SU-DHL-6 (cell line): ENCODE measurements at regions not wholly inside any gene's neighbourhood (a gene's known extent, or its start where the extent isn't known, plus 50 kb on each side); places are given as distances from the start of the nearest gene placed in this dataset.
"Not testable (repeated sequence)": the region's sequence is repeated elsewhere in the genome, so short reads cannot be mapped to it uniquely, and the experiment has no call there.

Source experiments
- H2AFZ ChIP-seq: fragments of 200-600 bp; sonication (generic); 2 replicates; pipeline ENCODE4 v1.6.1; 2014; ENCODE audit warnings: low read depth, mild to moderate bottlenecking, moderate library complexity, mixed read lengths, antibody characterized with exemption, low read length; ENCODE audit not compliant: severe bottlenecking
- H3F3A ChIP-seq: fragments of 200-600 bp; shearing (Covaris generic); 2 replicates; pipeline ENCODE4 v1.6.0; 2016; ENCODE audit warnings: antibody characterized with exemption, mild to moderate bottlenecking; ENCODE audit not compliant: insufficient read depth
- H3K27ac ChIP-seq: fragments of 200-600 bp; sonication (generic); 2 replicates; pipeline ENCODE4 v1.5.1; 2016; ENCODE audit warnings: low read depth, mild to moderate bottlenecking, low read length, moderate library complexity, mixed read lengths
- H3K27me3 ChIP-seq: fragments of 200-600 bp; sonication (generic), shearing (Covaris generic); 2 replicates; pipeline ENCODE4 v1.6.0; 2014; ENCODE audit warnings: mild to moderate bottlenecking, low read length
- H3K36me3 ChIP-seq: fragments of 200-600 bp; sonication (generic); 2 replicates; pipeline ENCODE4 v1.6.1; 2014; ENCODE audit warnings: mild to moderate bottlenecking, low read length, mixed read lengths
- H3K4me2 ChIP-seq: fragments of 300-600, 200-600 bp; shearing (Covaris generic), sonication (generic); 2 replicates; pipeline ENCODE4 v1.6.0; 2014; ENCODE audit warnings: low read length, low read depth, mild to moderate bottlenecking; ENCODE audit not compliant: poor library complexity, severe bottlenecking
- H3K4me3 ChIP-seq: fragments of 200-600 bp; sonication (generic); 2 replicates; pipeline ENCODE4 v1.5.1; 2014; ENCODE audit warnings: antibody characterized with exemption, low read length, mild to moderate bottlenecking, mixed read lengths; ENCODE audit not compliant: insufficient read depth, poor library complexity, severe bottlenecking
- H3K79me2 ChIP-seq: fragments of 200-600 bp; sonication (generic); 2 replicates; pipeline ENCODE4 v1.6.1; 2014; ENCODE audit warnings: mild to moderate bottlenecking, low read length, moderate library complexity; ENCODE audit not compliant: insufficient read depth
- H3K9ac ChIP-seq: fragments of 200-600 bp; sonication (generic); 2 replicates; pipeline ENCODE4 v1.7.0; 2014; ENCODE audit warnings: mild to moderate bottlenecking, low read length
- H3K9me2 ChIP-seq: fragments of 200-600 bp; sonication (generic); replicated peaks from 2 replicates; pipeline ENCODE4 v1.6.1; 2014; ENCODE audit warnings: low read length; ENCODE audit not compliant: insufficient read depth
- H3K9me3 ChIP-seq: fragments of 200-600 bp; sonication (generic); 2 replicates; pipeline ENCODE4 v1.6.1; 2014; ENCODE audit warnings: low read length, mixed read lengths; ENCODE audit not compliant: insufficient read depth
- H4K20me1 ChIP-seq: fragments of 200-600 bp; sonication (generic); 2 replicates; pipeline ENCODE4 v1.6.1; 2014; ENCODE audit warnings: low read depth, mild to moderate bottlenecking, antibody characterized with exemption, low read length, moderate library complexity, mixed read lengths
- EZH2phosphoT487 ChIP-seq: fragments of 200-600 bp; sonication (generic), shearing (Covaris generic); conservative IDR thresholded peaks from 2 replicates; pipeline ENCODE4 v1.6.1; 2018; ENCODE audit warnings: mild to moderate bottlenecking, antibody characterized with exemption, low read length, moderate library complexity, mixed read lengths
- TF ChIP-seq, protein P1 (sequence below): fragments of 200-600 bp; sonication (generic); IDR thresholded peaks from one replicate; pipeline ENCODE4 v1.5.1; 2017; ENCODE audit warnings: antibody characterized with exemption, mild to moderate bottlenecking, low read length, moderate library complexity; ENCODE audit not compliant: insufficient read depth, poor library complexity, severe bottlenecking

- H3K27me3 ChIP-seq: no peaks in the 10 kb centered on the region
- no peak overlapping the region for H3K9ac ChIP-seq
- no peaks in the 10 kb centered on the region for H4K20me1 ChIP-seq
- no peaks in the 10 kb centered on the region for H3K36me3 ChIP-seq
- H3K4me3 ChIP-seq: no peak overlapping the region
- no peak overlapping the region for H3K4me2 ChIP-seq
- H2AFZ ChIP-seq: no peak overlapping the region
- TF ChIP-seq, protein P1, sequence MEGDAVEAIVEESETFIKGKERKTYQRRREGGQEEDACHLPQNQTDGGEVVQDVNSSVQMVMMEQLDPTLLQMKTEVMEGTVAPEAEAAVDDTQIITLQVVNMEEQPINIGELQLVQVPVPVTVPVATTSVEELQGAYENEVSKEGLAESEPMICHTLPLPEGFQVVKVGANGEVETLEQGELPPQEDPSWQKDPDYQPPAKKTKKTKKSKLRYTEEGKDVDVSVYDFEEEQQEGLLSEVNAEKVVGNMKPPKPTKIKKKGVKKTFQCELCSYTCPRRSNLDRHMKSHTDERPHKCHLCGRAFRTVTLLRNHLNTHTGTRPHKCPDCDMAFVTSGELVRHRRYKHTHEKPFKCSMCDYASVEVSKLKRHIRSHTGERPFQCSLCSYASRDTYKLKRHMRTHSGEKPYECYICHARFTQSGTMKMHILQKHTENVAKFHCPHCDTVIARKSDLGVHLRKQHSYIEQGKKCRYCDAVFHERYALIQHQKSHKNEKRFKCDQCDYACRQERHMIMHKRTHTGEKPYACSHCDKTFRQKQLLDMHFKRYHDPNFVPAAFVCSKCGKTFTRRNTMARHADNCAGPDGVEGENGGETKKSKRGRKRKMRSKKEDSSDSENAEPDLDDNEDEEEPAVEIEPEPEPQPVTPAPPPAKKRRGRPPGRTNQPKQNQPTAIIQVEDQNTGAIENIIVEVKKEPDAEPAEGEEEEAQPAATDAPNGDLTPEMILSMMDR: no peak
- no peak for TF ChIP-seq EZH2phosphoT487
- no peaks in the 10 kb centered on the region for H3K9me2 ChIP-seq
- no peaks in the 10 kb centered on the region for H3K9me3 ChIP-seq
- H3K27ac ChIP-seq: no peak overlapping the region
- no peaks in the 10 kb centered on the region for H3F3A ChIP-seq
- no peaks in the 10 kb centered on the region for H3K79me2 ChIP-seq
Measured at GRCh38 chr6:74596588-74596987, 609.3 kb downstream of the COL12A1 start.

- not testable (repeated sequence) for H3K9ac ChIP-seq, H3K27ac ChIP-seq, H3F3A ChIP-seq, H3K9me2 ChIP-seq, H3K27me3 ChIP-seq, H3K4me3 ChIP-seq, H3K9me3 ChIP-seq, H3K4me2 ChIP-seq, H4K20me1 ChIP-seq, H3K36me3 ChIP-seq, H3K79me2 ChIP-seq, H2AFZ ChIP-seq
Measured at GRCh38 chr6:74594350-74594749, 611.5 kb downstream of the COL12A1 start.

DNA sequence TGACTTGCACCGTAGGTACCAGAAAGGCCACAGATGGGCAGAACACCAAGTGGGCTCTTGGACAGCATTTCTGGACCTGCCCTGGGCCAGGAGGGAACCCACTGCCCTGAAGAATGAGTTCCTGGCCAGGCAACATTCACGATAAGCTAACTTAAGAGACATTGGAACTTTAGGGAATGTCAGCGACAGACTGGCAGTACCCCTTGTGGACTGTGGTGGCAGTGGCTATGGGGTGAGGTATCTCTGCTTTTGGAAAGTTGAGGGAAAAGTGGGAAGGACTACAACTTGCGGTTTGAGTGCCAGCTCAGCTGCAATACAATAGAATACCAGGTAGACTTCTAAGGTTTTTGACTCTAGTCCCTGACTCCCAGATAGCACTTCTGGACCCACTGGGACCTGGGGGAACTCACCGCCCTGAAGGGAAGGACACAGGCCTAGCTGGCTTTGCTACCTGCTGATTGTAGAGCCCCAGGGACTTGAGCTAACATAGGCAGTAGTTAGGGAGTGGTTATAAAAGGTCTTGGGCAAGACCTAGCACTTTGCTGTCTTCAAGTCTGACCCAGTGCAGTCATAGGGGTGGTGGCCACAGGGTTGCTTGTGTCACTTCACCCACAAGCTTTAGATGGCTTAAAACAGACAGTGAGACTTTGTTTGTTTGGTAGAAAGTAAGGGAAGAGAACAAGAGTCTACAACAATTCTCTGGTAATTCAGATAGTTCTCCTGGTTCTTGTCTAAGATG, 617.6 kb downstream of the COL12A1 start:
- Histone ChIP-seq H3F3A (no peaks in the 10 kb centered on the region), H3K27me3 (no peaks in the 10 kb centered on the region), H3K9me2 (no peaks in the 10 kb centered on the region), H3K79me2 (no peaks in the 10 kb centered on the region), H3K4me3 (no peak overlapping the region), H4K20me1 (no peaks in the 10 kb centered on the region), H3K9me3 (no peaks in the 10 kb centered on the region), H3K4me2 (no peak overlapping the region), H3K9ac (no peak overlapping the region), H3K36me3 (no peaks in the 10 kb centered on the region), H2AFZ (no peak overlapping the region), H3K27ac (no peak overlapping the region)
- TF ChIP-seq, protein P1: no peak
- no peak for TF ChIP-seq EZH2phosphoT487

DNA sequence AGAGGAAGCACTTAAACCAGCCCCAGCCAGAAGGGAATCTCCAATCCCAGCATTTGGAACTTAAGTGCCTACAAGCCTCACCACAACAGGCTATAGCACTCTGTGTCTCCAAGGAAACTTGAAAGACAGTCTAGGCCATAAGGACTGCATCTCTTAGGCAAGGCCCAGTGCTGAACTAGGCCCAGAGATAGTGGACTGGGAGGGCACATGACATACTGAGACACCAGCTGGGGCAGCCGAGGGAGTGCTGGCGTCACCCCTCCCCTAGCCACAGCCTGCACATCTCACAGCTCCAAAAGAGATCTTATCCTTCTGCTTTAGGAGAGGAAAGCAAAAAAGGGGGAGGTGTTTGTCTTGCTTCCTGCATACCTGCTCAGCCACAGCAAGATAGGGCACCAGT, 618.5 kb downstream of the COL12A1 start:
- no peaks in the 10 kb centered on the region for H3F3A ChIP-seq
- no peak overlapping the region for H2AFZ ChIP-seq
- H3K4me3 ChIP-seq: no peak overlapping the region
- TF ChIP-seq EZH2phosphoT487: no peak
- TF ChIP-seq, protein P1: no peak
- no peaks in the 10 kb centered on the region for H3K9me3 ChIP-seq
- H3K9ac ChIP-seq: no peak overlapping the region
- H3K36me3 ChIP-seq: no peaks in the 10 kb centered on the region
- H3K27ac ChIP-seq: no peak overlapping the region
- no peaks in the 10 kb centered on the region for H4K20me1 ChIP-seq
- H3K79me2 ChIP-seq: no peaks in the 10 kb centered on the region
- H3K4me2 ChIP-seq: no peak overlapping the region
- H3K9me2 ChIP-seq: no peaks in the 10 kb centered on the region
- H3K27me3 ChIP-seq: no peaks in the 10 kb centered on the region
